GM12878 (cell line): ENCODE measurements at regions not wholly inside any gene's neighbourhood (a gene's known extent, or its start where the extent isn't known, plus 50 kb on each side); places are given as distances from the start of the nearest gene placed in this dataset.

Experiments
- ASH2L ChIP-seq: fragments of 300-600, 200-600 bp; sonication (generic); IDR thresholded peaks from 2 replicates; pipeline ENCODE4 v1.6.1; 2017; ENCODE audit warnings: low read depth, mild to moderate bottlenecking, borderline replicate concordance
- ESRRA ChIP-seq: IDR thresholded peaks from 2 replicates; pipeline ENCODE4 v1.6.1; 2012; ENCODE audit warnings: mild to moderate bottlenecking, low read length, improper control_type of control experiment
- NBN ChIP-seq: fragments of 450-650 bp; IDR thresholded peaks from 2 replicates; pipeline ENCODE4 v1.6.1; 2016
- POLR2A ChIP-seq: IDR thresholded peaks from 2 replicates; pipeline ENCODE4 v1.6.1; 2011; ENCODE audit warnings: low read depth, mild to moderate bottlenecking, low read length
- POLR2AphosphoS2 ChIP-seq: IDR thresholded peaks from 2 replicates; pipeline ENCODE4 v1.6.1; 2011; ENCODE audit warnings: low read depth, mild to moderate bottlenecking, low read length, improper control_type of control experiment, moderate library complexity

- no peak for TF ChIP-seq ASH2L
- TF ChIP-seq ESRRA = no peak
- no peak for TF ChIP-seq POLR2AphosphoS2
- TF ChIP-seq NBN = no peak
- no peak for TF ChIP-seq POLR2A
These were observed 228.8 kb upstream of the KAZN start for GRCh38 chr1:14369526-14370213.
